Pancreas (tissue), 10 donors: ENCODE measurements at regions not wholly inside any gene's neighbourhood (a gene's known extent, or its start where the extent isn't known, plus 50 kb on each side); places are given as distances from the start of the nearest gene placed in this dataset.

Experiments used
- ATAC-seq, 4 donors: fragments of 200-7000 bp; cut with Tn5 transposase; one replicate each; pipeline versions ENCODE4 v1.8.0 to v1.9.1; 2020; ENCODE audit warnings: mild to moderate bottlenecking in 4 of 4, moderate library complexity in 4 of 4
- DNase-seq, 6 donors: peaks; one replicate each; pipeline ENCODE4 v3.0.0-alpha.2; 2020
- FAIRE-seq: peaks from 2 replicates; lab custom pipeline; 2012; peaks lifted over from hg19 to GRCh38; lab: Jason Lieb, UNC
- H3K27ac ChIP-seq, 4 donors: fragments of 200-600 bp; sonication (generic); 1 replicate in 3 of 4; 2 replicates in 1 of 4; pipeline versions ENCODE4 v1.5.0 to v1.8.0; 2020
- H3K27me3 ChIP-seq, 4 donors: fragments of 200-600 bp; one replicate each; pipeline ENCODE4 v1.8.0; 2021
- H3K36me3 ChIP-seq, 3 donors: fragments of 200-600 bp; sonication (generic) in 1 of 3; one replicate each; pipeline versions ENCODE4 v1.5.0 to v1.8.0; 2020 to 2021
- H3K4me1 ChIP-seq, 3 donors: fragments of 200-600 bp; one replicate each; pipeline ENCODE4 v1.8.0; 2021
- H3K4me3 ChIP-seq, 4 donors: fragments of 200-600 bp; sonication (generic) in 2 of 4; one replicate each; pipeline versions ENCODE4 v1.5.0 to v1.8.0; 2020 to 2021
- H3K9me3 ChIP-seq, 4 donors: fragments of 200-600 bp; one replicate each; pipeline ENCODE4 v1.8.0; 2021
- CTCF ChIP-seq, 4 donors: fragments of 200-600 bp; sonication (generic) in 3 of 4; IDR thresholded peaks; one replicate each; pipeline versions ENCODE4 v1.5.0 to v1.8.0; 2021; ENCODE audit warnings: antibody characterized with exemption in 4 of 4
- WGBS, 2 donors: extraction: QIAGEN DNeasy Blood & Tissue Kit; methylation state at CpG; one replicate each; pipeline ENCODE4 v1.1.7; 2013; 5-methylcytosine and 5-hydroxymethylcytosine counted together
- intact Hi-C, 3 donors: fragments of 100-400 bp; cut with DNase I; formaldehyde crosslinking; loops; one replicate each; pipeline versions ENCODE4 v1.11.1 to v1.14.2; 2022
- donor health status: healthy with polysubstance abuse.
- donor health status: DM: no; HTN: no; CAD: no; lungs with moderate emphysema.
- donor health status: DM: no; HTN: no; CAD: no.
- donor health status: control.
- donor health status: control.
- donor health status: Bipolar disorder and iron deficiency.
- donor health status: DM: yes; HTN: yes; CAD: no.
- donor health status: DM: no; HTN: no; CAD: no.
- donor health status: DM: no; HTN: no; CAD: no.
- donor health status: DM: yes; HTN: yes; CAD: no.

- no peak for DNase-seq
- Histone ChIP-seq H3K4me3 (no peak overlapping the region), H3K36me3 (no peaks in the 10 kb centered on the region), H3K27me3 (no peaks in the 10 kb centered on the region), H3K27ac (no peak overlapping the region), H3K4me1 (no peaks in the 10 kb centered on the region), H3K9me3 (no peaks in the 10 kb centered on the region)
- no peak for FAIRE-seq
- ATAC-seq, result no peak
- intact Hi-C loops, result no loop called here
- WGBS, 2 donors, result 48 to 61% methylated on average over 5 of the region's 5 CpGs
- no peak for TF ChIP-seq CTCF (IDR thresholded peaks at IDR 0.05)
Observed at GRCh38 chr11:97684486-97685439, 1295.0 kb downstream of the JRKL start.

- intact Hi-C loops, result no loop called here
- 46 to 53% methylated on average over 2 of the region's 2 CpGs for WGBS, 2 donors
- no peaks in the 10 kb centered on the region for H3K9me3 ChIP-seq
Observed at GRCh38 chr11:97685695-97686094, 1295.9 kb downstream of the JRKL start.

GRCh38 chr11:97687111-97687510 is 1297.3 kb downstream of the JRKL start:
- no peak for ATAC-seq

More at GRCh38 chr11:97685695-97686094, 1295.9 kb downstream of the JRKL start:
- Histone ChIP-seq H3K27me3 (no peaks in the 10 kb centered on the region), H3K27ac (no peak overlapping the region), H3K4me1 (no peaks in the 10 kb centered on the region), H3K36me3 (no peaks in the 10 kb centered on the region), H3K4me3 (no peak overlapping the region)
- no peak for DNase-seq
- no peak for FAIRE-seq
- TF ChIP-seq CTCF (IDR thresholded peaks at IDR 0.05), result no peak
- ATAC-seq, result no peak

GRCh38 chr11:97691061-97691460 is 1301.2 kb downstream of the JRKL start:
- no peak for TF ChIP-seq CTCF (IDR thresholded peaks at IDR 0.05)
- no peaks in the 10 kb centered on the region for H3K9me3 ChIP-seq
- H3K4me3 ChIP-seq, result no peak overlapping the region
- no peak for ATAC-seq
- no peaks in the 10 kb centered on the region for H3K27me3 ChIP-seq
- 58 to 70% methylated on average over 1 of the region's 1 CpG for WGBS, 2 donors
- H3K4me1 ChIP-seq, result no peaks in the 10 kb centered on the region
- H3K27ac ChIP-seq, result no peak overlapping the region
- FAIRE-seq, result no peak
- no peaks in the 10 kb centered on the region for H3K36me3 ChIP-seq
- intact Hi-C loops, result no loop called here
- DNase-seq, result no peak

More at GRCh38 chr11:97687111-97687510, 1297.3 kb downstream of the JRKL start:
- Histone ChIP-seq H3K9me3 (no peaks in the 10 kb centered on the region), H3K27ac (no peak overlapping the region), H3K4me1 (no peaks in the 10 kb centered on the region), H3K27me3 (no peaks in the 10 kb centered on the region), H3K4me3 (no peak overlapping the region), H3K36me3 (no peaks in the 10 kb centered on the region)
- DNase-seq (no peak), FAIRE-seq (no peak)
- no peak for TF ChIP-seq CTCF (IDR thresholded peaks at IDR 0.05)
- intact Hi-C loops, result no loop called here
- WGBS, 2 donors, result 64 to 77% methylated on average over 4 of the region's 4 CpGs

- WGBS, 2 donors, result 30 to 43% methylated on average over 1 of the region's 1 CpG
- H3K27ac ChIP-seq, result no peak overlapping the region
- DNase-seq, result no peak
- no peak for TF ChIP-seq CTCF (IDR thresholded peaks at IDR 0.05)
- no peaks in the 10 kb centered on the region for H3K9me3 ChIP-seq
- no peak overlapping the region for H3K4me3 ChIP-seq
- H3K27me3 ChIP-seq, result no peaks in the 10 kb centered on the region
- no peak for ATAC-seq
- no peaks in the 10 kb centered on the region for H3K4me1 ChIP-seq
- FAIRE-seq, result no peak
- intact Hi-C loops, result no loop called here
- no peaks in the 10 kb centered on the region for H3K36me3 ChIP-seq
Observed at GRCh38 chr11:97702951-97703350, 1313.1 kb downstream of the JRKL start.
